ENCODE measurements at regions not wholly inside any gene's neighbourhood (a gene's known extent, or its start where the extent isn't known, plus 50 kb on each side); places are given as distances from the start of the nearest gene placed in this dataset.
A peak's percentile ranks its signal among the peaks of the same experiment; 100 is the strongest.
"Not testable (repeated sequence)": the region's sequence is repeated elsewhere in the genome, so short reads cannot be mapped to it uniquely, and the experiment has no call there.

GRCh38 chr2:122085672-122086071, 330.2 kb downstream of the TSN start:
- TF ChIP-seq, protein P1, sequence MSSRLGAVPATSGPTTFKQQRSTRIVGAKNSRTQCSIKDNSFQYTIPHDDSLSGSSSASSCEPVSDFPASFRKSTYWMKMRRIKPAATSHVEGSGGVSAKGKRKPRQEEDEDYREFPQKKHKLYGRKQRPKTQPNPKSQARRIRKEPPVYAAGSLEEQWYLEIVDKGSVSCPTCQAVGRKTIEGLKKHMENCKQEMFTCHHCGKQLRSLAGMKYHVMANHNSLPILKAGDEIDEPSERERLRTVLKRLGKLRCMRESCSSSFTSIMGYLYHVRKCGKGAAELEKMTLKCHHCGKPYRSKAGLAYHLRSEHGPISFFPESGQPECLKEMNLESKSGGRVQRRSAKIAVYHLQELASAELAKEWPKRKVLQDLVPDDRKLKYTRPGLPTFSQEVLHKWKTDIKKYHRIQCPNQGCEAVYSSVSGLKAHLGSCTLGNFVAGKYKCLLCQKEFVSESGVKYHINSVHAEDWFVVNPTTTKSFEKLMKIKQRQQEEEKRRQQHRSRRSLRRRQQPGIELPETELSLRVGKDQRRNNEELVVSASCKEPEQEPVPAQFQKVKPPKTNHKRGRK (tag; IDR thresholded peaks at IDR 0.05) = peak; percentile 89
- H2AFZ ChIP-seq (ENCODE audit: low read depth, low read length); H3K36me3 ChIP-seq (ENCODE audit: control insufficient read depth, insufficient read depth, low read length); ATAC-seq; BruUV-seq (replicated peaks); in situ Hi-C loops (cut with MboI); H4K20me1 ChIP-seq (replicated peaks; ENCODE audit: control insufficient read depth, insufficient read depth, low read length); FAIRE-seq; H3K4me2 ChIP-seq (ENCODE audit: insufficient read depth, low read length); H3K79me2 ChIP-seq (ENCODE audit: control insufficient read depth, insufficient read depth, low read length); H3K27me3 ChIP-seq (ENCODE audit: control insufficient read depth in 2 of 2, insufficient read depth in 2 of 2, low read length in 2 of 2); H3K4me1 ChIP-seq (replicated peaks in 1 of 2; ENCODE audit: control insufficient read depth in 2 of 2, insufficient read depth in 2 of 2, low read length in 2 of 2); H3K9me1 ChIP-seq (ENCODE audit: control insufficient read depth, insufficient read depth, low read length); H3K27ac ChIP-seq (ENCODE audit: extremely low read depth, low read depth, low read length); H3K9me3 ChIP-seq (replicated peaks; ENCODE audit: control insufficient read depth, insufficient read depth, low read depth, low read length); H3K4me3 ChIP-seq; H3K9ac ChIP-seq (ENCODE audit: insufficient read depth in 1 of 2, low read depth in 2 of 2, low read length in 2 of 2); POLR2A ChIA-PET; intact Hi-C loops (cut with micrococcal nuclease); DNase-seq (ENCODE audit: extremely low read depth in 1 of 4, low spot score in 3 of 4): not testable (repeated sequence)
- CTCF ChIA-PET (ENCODE audit: low intra/inter-chr PET ratio) = interaction anchor here (0.6 kb wide), 1 partner anchor 126 kb away, joined by 3 read pairs; no protein-coding TSS in a partner anchor

DNA sequence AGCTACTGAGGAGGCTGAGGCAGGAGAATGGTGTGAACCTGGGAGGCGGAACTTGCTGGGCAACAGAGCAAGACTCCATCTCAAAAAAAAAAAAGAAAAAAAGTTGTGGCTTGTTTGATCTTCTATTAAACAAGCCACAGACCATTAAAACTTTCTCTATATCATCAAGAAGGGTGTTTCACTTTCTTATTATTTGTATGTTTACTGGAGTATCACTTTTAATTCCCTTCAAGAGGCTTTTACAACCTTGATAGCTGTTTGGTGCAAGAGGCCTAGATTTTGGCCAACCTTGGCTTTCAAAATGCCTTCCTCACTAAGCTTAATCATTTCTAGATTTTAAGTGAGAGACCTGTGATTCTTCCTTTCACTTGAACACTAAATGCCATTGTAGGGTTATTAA, 339.1 kb downstream of the TSN start:
- DNase-seq (ENCODE audit: extremely low read depth in 1 of 4, low spot score in 3 of 4) (no peak), FAIRE-seq (no peak), ATAC-seq (no peak)
- Histone ChIP-seq H3K36me3 (ENCODE audit: control insufficient read depth, insufficient read depth, low read length) (no peaks in the 10 kb centered on the region), H3K9me3 (replicated peaks; ENCODE audit: control insufficient read depth, insufficient read depth, low read depth, low read length) (no peaks in the 10 kb centered on the region), H4K20me1 (replicated peaks; ENCODE audit: control insufficient read depth, insufficient read depth, low read length) (no peaks in the 10 kb centered on the region), H3K9ac (ENCODE audit: insufficient read depth in 1 of 2, low read depth in 2 of 2, low read length in 2 of 2) (no peak overlapping the region), H3K9me1 (ENCODE audit: control insufficient read depth, insufficient read depth, low read length) (no peaks in the 10 kb centered on the region), H3K4me2 (ENCODE audit: insufficient read depth, low read length) (no peak overlapping the region), H3K4me1 (replicated peaks in 1 of 2; ENCODE audit: control insufficient read depth in 2 of 2, insufficient read depth in 2 of 2, low read length in 2 of 2) (no peaks in the 10 kb centered on the region), H3K4me3 (no peak overlapping the region), H3K27ac (ENCODE audit: extremely low read depth, low read depth, low read length) (no peak overlapping the region), H2AFZ (ENCODE audit: low read depth, low read length) (no peak overlapping the region), H3K79me2 (ENCODE audit: control insufficient read depth, insufficient read depth, low read length) (no peaks in the 10 kb centered on the region), H3K27me3 (ENCODE audit: control insufficient read depth in 2 of 2, insufficient read depth in 2 of 2, low read length in 2 of 2) (no peaks in the 10 kb centered on the region)
- intact Hi-C loops (cut with micrococcal nuclease) (no loop called here), in situ Hi-C loops (cut with MboI) (no loop called here)
- ChIA-PET CTCF (ENCODE audit: low intra/inter-chr PET ratio) (no interaction called here), POLR2A (no interaction called here)
- WGBS (ENCODE audit: insufficient coverage, low coverage, missing lambda C conversion rate) = 0% methylated on average over 1 of the region's 1 CpG
- BruUV-seq (replicated peaks) = no TSS peak
- no peak for TF ChIP-seq NR2F6 (CRISPR knock-in tag; IDR thresholded peaks at IDR 0.05)
- no peak for TF ChIP-seq PKNOX1 (IDR thresholded peaks at IDR 0.05)
- no peak for TF ChIP-seq PRMT5 (CRISPR knock-in tag; IDR thresholded peaks at IDR 0.05)
- TF ChIP-seq SP2 (IDR thresholded peaks at IDR 0.05; ENCODE audit: extremely low read depth, low read depth, low read length, poor library complexity, severe bottlenecking) = no peak
- no peak for TF ChIP-seq SRSF1 (IDR thresholded peaks at IDR 0.05; ENCODE audit: low read depth, low read length)
- TF ChIP-seq PCBP2 (IDR thresholded peaks at IDR 0.05; ENCODE audit: low read depth, low read length, poor library complexity, severe bottlenecking) = no peak
- TF ChIP-seq, protein P2, sequence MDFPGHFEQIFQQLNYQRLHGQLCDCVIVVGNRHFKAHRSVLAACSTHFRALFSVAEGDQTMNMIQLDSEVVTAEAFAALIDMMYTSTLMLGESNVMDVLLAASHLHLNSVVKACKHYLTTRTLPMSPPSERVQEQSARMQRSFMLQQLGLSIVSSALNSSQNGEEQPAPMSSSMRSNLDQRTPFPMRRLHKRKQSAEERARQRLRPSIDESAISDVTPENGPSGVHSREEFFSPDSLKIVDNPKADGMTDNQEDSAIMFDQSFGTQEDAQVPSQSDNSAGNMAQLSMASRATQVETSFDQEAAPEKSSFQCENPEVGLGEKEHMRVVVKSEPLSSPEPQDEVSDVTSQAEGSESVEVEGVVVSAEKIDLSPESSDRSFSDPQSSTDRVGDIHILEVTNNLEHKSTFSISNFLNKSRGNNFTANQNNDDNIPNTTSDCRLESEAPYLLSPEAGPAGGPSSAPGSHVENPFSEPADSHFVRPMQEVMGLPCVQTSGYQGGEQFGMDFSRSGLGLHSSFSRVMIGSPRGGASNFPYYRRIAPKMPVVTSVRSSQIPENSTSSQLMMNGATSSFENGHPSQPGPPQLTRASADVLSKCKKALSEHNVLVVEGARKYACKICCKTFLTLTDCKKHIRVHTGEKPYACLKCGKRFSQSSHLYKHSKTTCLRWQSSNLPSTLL (IDR thresholded peaks at IDR 0.05) = no peak
- TF ChIP-seq CSDE1 (IDR thresholded peaks at IDR 0.05) = no peak
- TF ChIP-seq GTF2F1 (IDR thresholded peaks at IDR 0.05; ENCODE audit: low read depth, low read length) = no peak
- TF ChIP-seq TARDBP (IDR thresholded peaks at IDR 0.05) = no peak
- TF ChIP-seq, protein P3, sequence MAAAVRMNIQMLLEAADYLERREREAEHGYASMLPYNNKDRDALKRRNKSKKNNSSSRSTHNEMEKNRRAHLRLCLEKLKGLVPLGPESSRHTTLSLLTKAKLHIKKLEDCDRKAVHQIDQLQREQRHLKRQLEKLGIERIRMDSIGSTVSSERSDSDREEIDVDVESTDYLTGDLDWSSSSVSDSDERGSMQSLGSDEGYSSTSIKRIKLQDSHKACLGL (CRISPR knock-in tag; IDR thresholded peaks at IDR 0.05; ENCODE audit: borderline replicate concordance, poor library complexity, severe bottlenecking) = no peak
- TF ChIP-seq TCF7 (IDR thresholded peaks at IDR 0.05; ENCODE audit: borderline replicate concordance) = no peak
